Hepatocyte (in vitro differentiated cells): ENCODE measurements at regions not wholly inside any gene's neighbourhood (a gene's known extent, or its start where the extent isn't known, plus 50 kb on each side); places are given as distances from the start of the nearest gene placed in this dataset.

Source experiments
- EZH2 ChIP-seq: fragments of 200-600 bp; sonication (generic); IDR thresholded peaks from 2 replicates; pipeline ENCODE4 v1.6.1; 2016; ENCODE audit warnings: antibody characterized with exemption, mild to moderate bottlenecking, borderline replicate concordance
- TF ChIP-seq, protein P1 (sequence below): fragments of 200-600 bp; sonication (generic); IDR thresholded peaks from 2 replicates; pipeline ENCODE4 v1.5.1; 2016; ENCODE audit warnings: antibody characterized with exemption, mild to moderate bottlenecking; ENCODE audit not compliant: poor library complexity

DNA sequence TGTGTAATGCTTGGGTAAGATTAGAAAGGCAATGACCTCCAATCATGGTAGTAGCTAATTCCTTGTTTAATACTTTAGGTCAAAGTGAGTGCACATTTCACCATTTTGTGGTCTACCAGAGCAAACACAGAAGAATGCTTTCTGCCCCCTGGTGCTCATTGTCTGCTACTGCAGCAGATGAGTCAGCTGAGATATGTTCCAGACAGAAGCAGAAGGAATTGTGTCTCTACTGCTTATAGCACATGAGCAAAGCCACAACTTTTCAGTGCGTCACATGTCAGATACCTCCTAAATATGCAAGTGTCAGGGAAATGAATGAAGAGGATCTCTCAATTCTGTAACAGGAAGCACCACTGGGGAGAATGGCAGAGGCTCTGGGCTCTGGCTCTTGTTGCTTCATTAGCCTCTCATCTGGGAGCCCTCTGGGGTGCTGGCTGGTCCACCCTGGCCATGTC, 308.9 kb downstream of the ALDH8A1 start:
- TF ChIP-seq, protein P1, sequence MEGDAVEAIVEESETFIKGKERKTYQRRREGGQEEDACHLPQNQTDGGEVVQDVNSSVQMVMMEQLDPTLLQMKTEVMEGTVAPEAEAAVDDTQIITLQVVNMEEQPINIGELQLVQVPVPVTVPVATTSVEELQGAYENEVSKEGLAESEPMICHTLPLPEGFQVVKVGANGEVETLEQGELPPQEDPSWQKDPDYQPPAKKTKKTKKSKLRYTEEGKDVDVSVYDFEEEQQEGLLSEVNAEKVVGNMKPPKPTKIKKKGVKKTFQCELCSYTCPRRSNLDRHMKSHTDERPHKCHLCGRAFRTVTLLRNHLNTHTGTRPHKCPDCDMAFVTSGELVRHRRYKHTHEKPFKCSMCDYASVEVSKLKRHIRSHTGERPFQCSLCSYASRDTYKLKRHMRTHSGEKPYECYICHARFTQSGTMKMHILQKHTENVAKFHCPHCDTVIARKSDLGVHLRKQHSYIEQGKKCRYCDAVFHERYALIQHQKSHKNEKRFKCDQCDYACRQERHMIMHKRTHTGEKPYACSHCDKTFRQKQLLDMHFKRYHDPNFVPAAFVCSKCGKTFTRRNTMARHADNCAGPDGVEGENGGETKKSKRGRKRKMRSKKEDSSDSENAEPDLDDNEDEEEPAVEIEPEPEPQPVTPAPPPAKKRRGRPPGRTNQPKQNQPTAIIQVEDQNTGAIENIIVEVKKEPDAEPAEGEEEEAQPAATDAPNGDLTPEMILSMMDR = peak; percentile 84
- TF ChIP-seq EZH2 = no peak
